K562 (cell line): ENCODE measurements at regions not wholly inside any gene's neighbourhood (a gene's known extent, or its start where the extent isn't known, plus 50 kb on each side); places are given as distances from the start of the nearest gene placed in this dataset.

Source experiments
- ATAC-seq: fragments of 200-7000 bp; cut with Tn5 transposase; 3 replicates; pipeline ENCODE4 v1.9.1; 2020; ENCODE audit warnings: moderate library complexity
- BruUV-seq: library from RNA; stranded (reverse); fragments of 400-500 nt; replicated peaks from 2 replicates; lab custom pipeline; 2021; lab: Mats Ljungman, UMichigan
- CTCF ChIA-PET: fragments of 300-600 bp; formaldehyde crosslinking; extraction: SDS; loops from one replicate; lab custom pipeline; 2021; ENCODE audit warnings: low intra/inter-chr PET ratio; lab: Yijun Ruan, JAX
- POLR2A ChIA-PET: fragments of 300-600, 350-650 bp; sonication (Branson Sonifier 250); formaldehyde crosslinking; extraction: SDS; loops from one replicate; lab custom pipeline; 2021; ENCODE audit warnings: antibody characterized with exemption, inconsistent platforms; lab: Yijun Ruan, JAX
- DNase-seq, 4 experiments: peaks; one replicate each; pipeline versions ENCODE4 v3.0.0 to v3.0.0-alpha.2; 2011 to 2018; ENCODE audit warnings: low spot score in 3 of 4, mixed read lengths in 3 of 4; ENCODE audit errors: extremely low read depth in 1 of 4
- FAIRE-seq: peaks from 2 replicates; lab custom pipeline; 2011; peaks lifted over from hg19 to GRCh38; lab: Jason Lieb, UNC
- H2AFZ ChIP-seq: 2 replicates; pipeline ENCODE4 v1.6.0; 2011; ENCODE audit warnings: low read depth, low read length, control low read depth, inconsistent platforms
- H3K27ac ChIP-seq: fragments of 200-600 bp; 3 replicates; pipeline ENCODE4 v1.8.0; 2011; ENCODE audit warnings: low read depth, mild to moderate bottlenecking, control low read depth, inconsistent platforms, low read length, moderate library complexity, mixed read lengths; ENCODE audit errors: extremely low read depth
- H3K27me3 ChIP-seq, 2 experiments: fragments of 300-600 bp in 1 of 2; 2 replicates in 1 of 2; 3 replicates in 1 of 2; pipeline versions ENCODE4 v1.6.0 to v1.8.0; 2011; ENCODE audit warnings: inconsistent platforms in 2 of 2, low read length in 2 of 2, mild to moderate bottlenecking in 1 of 2, mixed read lengths in 1 of 2, moderate library complexity in 1 of 2; ENCODE audit not compliant: control insufficient read depth in 2 of 2, insufficient read depth in 2 of 2
- H3K36me3 ChIP-seq: fragments of 300-600 bp; 3 replicates; pipeline ENCODE4 v1.8.0; 2011; ENCODE audit warnings: mild to moderate bottlenecking, low read length, inconsistent platforms; ENCODE audit not compliant: control insufficient read depth, insufficient read depth
- H3K4me1 ChIP-seq, 2 experiments: fragments of 200-600 bp in 1 of 2; replicated peaks in 1 of 2; 2 replicates in 1 of 2; 3 replicates in 1 of 2; pipeline versions ENCODE4 v1.5.1 to v1.8.0; 2011; ENCODE audit warnings: inconsistent platforms in 2 of 2, low read length in 2 of 2, mild to moderate bottlenecking in 1 of 2, mixed read lengths in 1 of 2, moderate library complexity in 1 of 2; ENCODE audit not compliant: control insufficient read depth in 2 of 2, insufficient read depth in 2 of 2
- H3K4me2 ChIP-seq: 2 replicates; pipeline ENCODE4 v1.6.1; 2011; ENCODE audit warnings: low read length, control low read depth, inconsistent platforms, mixed read lengths; ENCODE audit not compliant: insufficient read depth
- H3K4me3 ChIP-seq: fragments of 200-600 bp; sonication (generic), shearing (Covaris generic); 2 replicates; pipeline ENCODE4 v1.5.1; 2016; ENCODE audit warnings: control low read depth, inconsistent platforms
- H3K79me2 ChIP-seq: fragments of 200-600 bp; 3 replicates; pipeline ENCODE4 v1.8.0; 2011; ENCODE audit warnings: low read length, inconsistent platforms; ENCODE audit not compliant: control insufficient read depth, insufficient read depth
- H3K9ac ChIP-seq, 2 experiments: 2 replicates each; pipeline versions ENCODE4 v1.6.0 to v1.6.1; 2011; ENCODE audit warnings: low read depth in 2 of 2, low read length in 2 of 2, control low read depth in 1 of 2, inconsistent platforms in 1 of 2, mild to moderate bottlenecking in 1 of 2, mixed read lengths in 1 of 2; ENCODE audit not compliant: insufficient read depth in 1 of 2
- H3K9me1 ChIP-seq: one replicate; pipeline ENCODE4 v1.6.0; 2011; ENCODE audit warnings: inconsistent platforms, mild to moderate bottlenecking, low read length, moderate library complexity; ENCODE audit not compliant: control insufficient read depth, insufficient read depth
- H3K9me3 ChIP-seq: replicated peaks from 2 replicates; pipeline ENCODE4 v1.5.1; 2011; ENCODE audit warnings: low read depth, low read length, inconsistent platforms; ENCODE audit not compliant: control insufficient read depth, insufficient read depth
- H4K20me1 ChIP-seq: replicated peaks from 2 replicates; pipeline ENCODE4 v1.6.1; 2011; ENCODE audit warnings: low read length, inconsistent platforms, mixed read lengths; ENCODE audit not compliant: control insufficient read depth, insufficient read depth
- CEBPG ChIP-seq, 3 experiments: fragments of 200-800 bp in 1 of 3; sonication (Bioruptor generic) in 1 of 3; sonication (generic) in 1 of 3; formaldehyde crosslinking in 1 of 3; IDR thresholded peaks in 2 of 3; conservative IDR thresholded peaks in 1 of 3; 2 replicates each; pipeline versions ENCODE4 v1.6.1 to v1.8.0; 2016 to 2022; ENCODE audit warnings: missing compliant biosample characterization in 2 of 3, missing genetic modification characterization in 2 of 3, mild to moderate bottlenecking in 1 of 3, missing genetic modification reagents in 1 of 3
- KHSRP ChIP-seq: fragments of 450-650 bp; IDR thresholded peaks from 2 replicates; pipeline ENCODE4 v1.6.1; 2017
- KLF13 ChIP-seq: fragments of 450-650 bp; IDR thresholded peaks from 2 replicates; pipeline ENCODE4 v1.6.1; 2016; ENCODE audit warnings: missing genetic modification characterization, low read depth, mild to moderate bottlenecking, missing compliant biosample characterization, moderate library complexity, borderline replicate concordance
- PRMT5 ChIP-seq: sonication (generic); formaldehyde crosslinking; IDR thresholded peaks from 2 replicates; pipeline ENCODE4 v1.5.0; 2020; ENCODE audit warnings: missing genetic modification reagents
- RBM25 ChIP-seq: fragments of 200-400 bp; formaldehyde crosslinking; IDR thresholded peaks from 2 replicates; pipeline ENCODE4 v1.6.1; 2018; ENCODE audit warnings: low read length, low read depth, moderate library complexity; ENCODE audit not compliant: severe bottlenecking
- ZNF24 ChIP-seq: fragments of 450-650 bp; IDR thresholded peaks from 2 replicates; pipeline ENCODE4 v1.6.1; 2016
- WGBS: fragments of 100-300 bp; shearing (Covaris generic); methylation state at CpG from one replicate; pipeline ENCODE4 v1.1.6; 2016; ENCODE audit warnings: low coverage, mixed read lengths; ENCODE audit not compliant: insufficient coverage; ENCODE audit errors: missing lambda C conversion rate; 5-methylcytosine and 5-hydroxymethylcytosine counted together
- in situ Hi-C: fragments of 300-500 bp; cut with MboI; formaldehyde crosslinking; loops from 4 replicates; pipeline ENCODE4 v1.15.0; 2018; ENCODE audit warnings: inconsistent platforms, mixed read lengths
- intact Hi-C: fragments of 100-400 bp; cut with micrococcal nuclease; formaldehyde crosslinking; loops from 2 replicates; pipeline ENCODE4 v1.14.2; 2022
- TF ChIP-seq, protein P1 (sequence below): fragments of 250-450 bp; sonication (Bioruptor Pico); IDR thresholded peaks from 2 replicates; pipeline ENCODE4 v1.5.0; 2021; ENCODE audit warnings: mild to moderate bottlenecking, moderate library complexity
- TF ChIP-seq, protein P2 (sequence below): sonication (generic); formaldehyde crosslinking; IDR thresholded peaks from 2 replicates; pipeline ENCODE4 v1.5.0; 2020; ENCODE audit warnings: missing genetic modification reagents

DNA sequence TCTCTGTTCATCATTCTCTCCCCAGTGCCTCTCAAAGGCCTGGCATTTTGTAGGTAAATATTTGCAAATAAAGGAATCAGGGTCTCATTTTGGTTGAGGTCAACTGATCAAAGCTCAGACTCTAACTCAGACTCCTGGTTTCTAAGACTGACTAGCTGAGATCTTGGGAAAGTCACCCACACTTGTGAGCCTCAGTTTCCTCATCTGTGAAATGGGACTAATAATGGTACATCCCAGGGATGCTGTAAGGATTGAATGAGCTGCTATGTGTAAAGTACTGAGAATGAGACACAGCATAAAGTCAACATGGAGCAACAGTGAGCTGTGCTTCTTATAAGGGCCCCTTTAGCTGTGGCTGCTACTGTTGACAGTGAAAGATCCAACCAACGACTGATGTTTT lies 70.6 kb upstream of the XYLT1 start:
- Histone ChIP-seq H4K20me1 (no peaks in the 10 kb centered on the region), H3K27ac (no peak overlapping the region), H3K4me1 (no peaks in the 10 kb centered on the region), H3K9ac (no peak overlapping the region), H3K9me3 (no peaks in the 10 kb centered on the region), H3K9me1 (no peaks in the 10 kb centered on the region), H3K79me2 (no peaks in the 10 kb centered on the region), H3K36me3 (no peaks in the 10 kb centered on the region), H2AFZ (no peak overlapping the region), H3K4me3 (no peak overlapping the region), H3K4me2 (no peak overlapping the region), H3K27me3 (peaks cover 0 to 6% of the 10 kb centered on the region in 2 experiments; a peak in 3 of 5 replicates)
- WGBS: 0% methylated on average over 1 of the region's 1 CpG
- ATAC-seq (no peak), DNase-seq (no peak), FAIRE-seq (no peak)
- peak; percentile 75 for TF ChIP-seq RBM25
- TF ChIP-seq PRMT5 (CRISPR knock-in tag): no peak
- intact Hi-C loops: no loop called here
- POLR2A ChIA-PET: interaction anchor here (0.5 kb wide), 1 partner anchor 333 kb away, joined by 3 read pairs; no protein-coding TSS in a partner anchor
- BruUV-seq: no TSS peak
- CTCF ChIA-PET: no interaction called here
- in situ Hi-C loops: no loop called here

DNA sequence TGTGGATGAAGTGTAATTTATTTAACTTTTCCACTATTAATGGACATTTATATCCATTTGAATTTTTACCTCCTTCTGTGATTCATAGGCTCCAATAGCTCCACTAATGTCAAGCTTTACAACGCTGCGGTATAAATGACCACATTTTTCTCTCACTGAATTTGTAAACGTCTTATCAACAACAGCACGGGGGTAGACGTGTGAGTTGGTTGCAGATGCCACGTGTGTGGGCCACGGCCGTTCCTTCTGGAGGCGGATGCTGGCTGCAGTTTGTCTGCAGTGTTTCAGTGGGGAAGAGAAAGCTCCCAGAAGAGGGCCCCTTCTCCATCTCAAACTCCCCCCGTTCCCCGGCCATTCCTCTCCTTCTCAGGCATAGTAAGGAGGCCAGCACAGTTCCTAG lies 68.2 kb upstream of the XYLT1 start:
- ChIA-PET CTCF (no interaction called here), POLR2A (no interaction called here)
- WGBS: under 1% methylated on average over 11 of the region's 11 CpGs
- intact Hi-C loops: no loop called here
- Histone ChIP-seq H3K4me2 (no peak overlapping the region), H3K27ac (no peak overlapping the region), H3K9me3 (no peaks in the 10 kb centered on the region), H3K9me1 (no peaks in the 10 kb centered on the region), H3K4me1 (no peaks in the 10 kb centered on the region), H3K9ac (no peak overlapping the region), H3K79me2 (no peaks in the 10 kb centered on the region), H4K20me1 (no peaks in the 10 kb centered on the region), H2AFZ (no peak overlapping the region), H3K4me3 (no peak overlapping the region), H3K27me3 (peaks cover 0 to 10% of the 10 kb centered on the region in 2 experiments; a peak in 3 of 5 replicates), H3K36me3 (no peaks in the 10 kb centered on the region)
- in situ Hi-C loops: no loop called here
- ATAC-seq: no peak
- BruUV-seq: no TSS peak
- no peak for DNase-seq
- no peak for FAIRE-seq
- TF ChIP-seq KHSRP: no peak
- TF ChIP-seq KLF13 (tag): no peak
- no peak for TF ChIP-seq ZNF24
- TF ChIP-seq, protein P1, sequence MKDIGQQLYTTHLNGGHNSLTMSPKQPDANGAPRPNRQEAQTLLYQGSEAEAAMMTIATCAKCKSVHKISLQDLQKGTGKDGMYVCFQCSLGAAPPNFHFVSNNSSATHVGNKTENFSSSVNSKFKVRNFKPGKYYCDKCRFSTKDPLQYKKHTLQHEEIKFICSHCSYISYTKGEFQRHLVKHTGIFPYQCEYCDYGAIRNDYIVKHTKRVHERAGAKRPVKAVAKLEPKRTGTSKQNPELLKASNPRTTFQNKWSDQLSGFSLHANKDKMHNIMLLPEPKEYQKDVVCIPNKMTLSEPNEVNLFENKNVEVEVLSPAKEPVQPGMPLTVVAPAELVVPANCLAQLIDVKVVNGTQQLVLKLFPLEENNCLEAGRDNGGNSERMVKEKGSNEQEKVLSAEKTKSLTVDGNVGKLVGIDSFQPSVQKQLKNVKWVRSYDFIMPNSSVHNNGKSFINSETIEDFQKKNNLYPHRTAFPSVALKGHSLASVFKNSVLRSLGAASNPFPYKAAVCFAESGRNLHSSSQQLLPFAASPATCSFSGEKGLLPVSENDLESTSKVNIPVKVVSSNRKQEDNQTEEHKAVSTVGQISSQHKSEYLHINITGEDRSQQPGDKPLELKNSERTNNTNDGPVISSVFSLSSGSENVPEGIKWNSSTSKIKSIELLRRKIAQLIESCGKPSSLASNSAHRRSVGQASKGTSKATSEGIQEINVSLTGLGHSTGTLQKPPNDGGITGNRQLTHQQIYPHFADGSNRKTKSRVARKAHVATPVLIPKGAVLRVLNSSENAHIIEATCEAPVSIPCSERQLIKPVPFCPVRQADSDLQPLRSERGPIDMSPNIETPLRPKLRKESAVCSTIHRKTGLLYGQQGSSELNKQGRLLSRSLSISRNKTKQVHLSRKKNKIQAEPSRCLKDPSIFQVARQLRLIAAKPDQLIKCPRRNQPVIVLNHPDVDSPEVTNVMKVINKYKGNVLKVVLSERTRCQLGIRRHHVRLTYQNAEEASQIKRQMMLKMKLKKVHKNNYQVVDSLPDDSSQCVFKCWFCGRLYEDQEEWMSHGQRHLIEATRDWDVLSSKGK (CRISPR knock-in tag): no peak
- TF ChIP-seq CEBPG (CRISPR knock-in tag; IDR thresholded peaks at IDR 0.05): no peak
- no peak for TF ChIP-seq CEBPG (tag; conservative IDR thresholded peaks at IDR 0.05 in 1 of 2, IDR thresholded peaks at IDR 0.05 in 1 of 2)
- TF ChIP-seq, protein P2, sequence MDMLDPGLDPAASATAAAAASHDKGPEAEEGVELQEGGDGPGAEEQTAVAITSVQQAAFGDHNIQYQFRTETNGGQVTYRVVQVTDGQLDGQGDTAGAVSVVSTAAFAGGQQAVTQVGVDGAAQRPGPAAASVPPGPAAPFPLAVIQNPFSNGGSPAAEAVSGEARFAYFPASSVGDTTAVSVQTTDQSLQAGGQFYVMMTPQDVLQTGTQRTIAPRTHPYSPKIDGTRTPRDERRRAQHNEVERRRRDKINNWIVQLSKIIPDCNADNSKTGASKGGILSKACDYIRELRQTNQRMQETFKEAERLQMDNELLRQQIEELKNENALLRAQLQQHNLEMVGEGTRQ (CRISPR knock-in tag): no peak
